HG03354 (cell line): ENCODE measurements at regions not wholly inside any gene's neighbourhood (a gene's known extent, or its start where the extent isn't known, plus 50 kb on each side); places are given as distances from the start of the nearest gene placed in this dataset.

ENCODE experiments used
- ATAC-seq: cut with Tn5 transposase; IDR thresholded peaks from one replicate; pipeline ENCODE4 v1.9.1; 2021; ENCODE audit warnings: mild to moderate bottlenecking; ENCODE audit not compliant: unreplicated experiment, poor library complexity, severe bottlenecking

DNA sequence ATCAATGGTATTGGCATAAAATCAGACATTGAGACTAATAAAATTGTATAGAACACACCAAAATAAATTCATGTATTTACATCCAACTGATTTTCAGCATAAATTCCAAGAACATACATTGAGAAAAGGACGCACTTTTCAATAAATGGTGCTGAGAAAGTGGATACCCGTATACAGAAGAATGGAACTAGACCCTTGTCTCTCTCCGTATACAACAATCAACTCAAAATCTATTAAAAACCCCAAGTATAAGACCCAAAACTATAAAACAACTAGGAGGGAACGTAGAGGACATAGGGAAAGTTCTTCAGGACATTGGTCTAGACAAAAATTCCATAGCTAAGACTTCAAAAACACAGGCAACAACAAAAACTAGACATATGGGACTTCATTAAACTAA lies 97.4 kb downstream of the GGTLC2 start:
- ATAC-seq = no peak

DNA sequence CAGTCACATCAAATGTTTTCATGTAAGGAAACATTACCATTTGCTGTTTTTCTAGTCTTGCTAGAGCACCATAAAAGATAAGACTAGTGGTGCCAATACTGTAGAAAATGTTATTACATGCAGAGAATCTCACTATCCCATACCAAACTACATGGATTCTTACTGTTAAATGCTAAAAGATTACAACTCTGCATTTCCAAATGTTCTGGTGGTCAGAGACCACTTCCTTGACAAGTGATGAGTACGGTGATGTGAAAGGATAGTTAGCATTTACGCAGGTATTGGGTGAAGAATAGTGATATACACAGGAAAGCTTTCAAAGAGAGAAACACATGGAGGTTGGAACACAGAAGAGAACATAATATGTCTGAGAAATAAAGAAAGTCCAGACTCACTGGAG lies 98.2 kb downstream of the GGTLC2 start:
- ATAC-seq = no peak

DNA sequence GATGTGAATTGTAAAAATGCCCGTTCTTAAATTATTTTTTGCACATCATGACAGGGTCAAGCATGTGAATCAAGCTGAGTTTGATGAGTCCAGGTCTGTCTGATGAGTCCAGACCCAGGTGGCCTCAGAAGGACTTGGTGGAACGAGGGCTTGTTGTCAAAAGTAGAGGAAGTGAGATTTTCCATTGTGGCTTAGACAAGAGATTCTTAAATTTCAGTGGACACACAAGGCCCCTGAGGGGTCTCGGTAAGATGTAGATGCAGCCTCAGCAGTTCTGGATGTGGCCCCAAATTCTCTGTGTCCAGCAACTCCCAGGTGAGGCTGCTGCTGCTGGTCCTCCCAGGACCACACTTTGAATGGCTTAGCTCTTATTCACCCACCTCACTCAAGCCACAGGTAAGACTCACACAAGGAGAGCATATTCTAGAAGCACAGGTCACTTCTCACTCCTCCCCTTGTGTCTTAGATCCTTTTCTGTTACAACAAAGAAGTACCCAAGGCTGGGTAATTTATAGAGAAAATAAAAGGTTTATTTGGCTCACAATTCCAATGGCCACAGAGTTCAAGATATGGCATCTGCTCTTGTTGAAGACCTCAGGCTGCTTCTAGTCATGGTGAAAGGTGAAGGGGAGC lies 98.8 kb downstream of the GGTLC2 start:
- ATAC-seq = no peak

DNA sequence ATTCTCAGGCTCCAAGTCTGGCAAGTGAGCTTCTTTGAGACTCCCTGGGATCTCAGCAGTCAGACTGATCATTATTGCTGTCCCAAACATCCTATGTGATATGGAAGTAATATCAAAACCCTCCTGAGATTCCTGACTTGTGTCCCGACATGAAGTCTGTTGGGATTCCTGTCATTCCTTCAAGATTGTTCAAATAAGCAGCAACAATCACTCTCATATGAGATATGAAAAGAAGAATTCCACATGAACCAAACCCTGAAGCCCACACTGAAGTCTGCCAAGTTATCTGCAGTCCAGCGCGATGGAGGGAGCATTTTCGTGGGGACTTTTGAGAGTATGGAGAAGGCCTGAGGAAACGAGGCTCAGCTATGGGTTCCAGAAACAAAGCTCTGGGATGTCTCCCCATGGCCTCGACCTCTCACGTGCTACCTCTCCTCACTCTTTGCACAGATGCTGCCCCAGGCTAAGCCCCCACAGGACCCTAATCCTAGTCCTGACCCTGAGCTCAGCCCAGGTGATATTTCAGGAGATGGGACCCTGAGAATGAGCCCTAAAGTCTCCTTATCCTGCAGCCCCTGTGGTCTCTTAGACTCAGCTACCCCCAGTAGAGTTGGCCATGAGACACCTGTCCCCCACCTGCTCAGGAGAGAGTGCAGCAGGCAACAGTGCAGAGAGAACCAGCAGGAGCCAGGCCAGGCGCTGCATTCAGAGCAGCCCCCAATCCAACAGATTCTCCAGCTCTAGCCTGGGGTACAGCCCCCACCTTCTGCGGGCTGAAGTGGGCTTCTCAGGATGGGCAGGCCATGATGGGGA lies 100.2 kb downstream of the GGTLC2 start:
- ATAC-seq = no peak

DNA sequence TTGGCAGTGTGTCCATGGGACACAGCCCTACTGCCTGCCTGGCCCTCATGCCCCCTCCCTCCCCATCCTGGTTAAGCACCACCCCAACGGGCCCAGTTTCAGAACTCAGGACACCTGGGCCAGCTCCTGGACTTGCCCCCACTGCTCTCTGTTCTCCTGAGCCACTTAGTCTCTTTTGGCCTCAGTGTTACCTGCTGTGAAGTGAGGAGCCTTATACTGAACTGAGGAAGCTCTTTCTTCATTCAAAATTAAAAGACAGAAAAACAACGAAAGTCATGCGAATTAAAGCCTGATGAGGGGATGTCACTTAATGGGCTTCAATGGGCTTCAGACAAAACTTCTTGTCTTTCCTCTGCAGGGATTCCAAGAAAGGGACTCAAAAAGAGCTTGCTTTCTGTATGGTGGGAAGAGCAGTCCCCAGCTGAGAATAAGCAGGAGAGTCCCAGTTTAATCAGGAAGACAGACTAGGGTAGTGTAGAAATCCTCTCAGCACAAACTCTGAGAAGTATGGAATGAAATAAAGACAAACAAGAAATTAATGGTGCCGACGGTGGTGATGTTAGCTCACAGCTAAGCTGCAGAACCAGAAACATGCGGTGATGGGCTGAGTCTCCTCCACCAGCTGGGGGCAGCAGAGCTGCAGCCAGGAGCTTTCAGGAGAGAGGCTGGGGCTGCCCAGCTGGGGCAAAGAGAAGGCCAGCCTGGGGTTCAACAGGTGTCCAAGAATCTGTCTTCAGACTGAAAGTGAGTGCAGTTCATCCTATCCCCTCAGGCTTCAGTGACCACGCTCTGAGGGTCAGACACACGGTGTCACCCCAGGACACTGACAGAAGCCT lies 101.0 kb downstream of the GGTLC2 start:
- no peak for ATAC-seq

DNA sequence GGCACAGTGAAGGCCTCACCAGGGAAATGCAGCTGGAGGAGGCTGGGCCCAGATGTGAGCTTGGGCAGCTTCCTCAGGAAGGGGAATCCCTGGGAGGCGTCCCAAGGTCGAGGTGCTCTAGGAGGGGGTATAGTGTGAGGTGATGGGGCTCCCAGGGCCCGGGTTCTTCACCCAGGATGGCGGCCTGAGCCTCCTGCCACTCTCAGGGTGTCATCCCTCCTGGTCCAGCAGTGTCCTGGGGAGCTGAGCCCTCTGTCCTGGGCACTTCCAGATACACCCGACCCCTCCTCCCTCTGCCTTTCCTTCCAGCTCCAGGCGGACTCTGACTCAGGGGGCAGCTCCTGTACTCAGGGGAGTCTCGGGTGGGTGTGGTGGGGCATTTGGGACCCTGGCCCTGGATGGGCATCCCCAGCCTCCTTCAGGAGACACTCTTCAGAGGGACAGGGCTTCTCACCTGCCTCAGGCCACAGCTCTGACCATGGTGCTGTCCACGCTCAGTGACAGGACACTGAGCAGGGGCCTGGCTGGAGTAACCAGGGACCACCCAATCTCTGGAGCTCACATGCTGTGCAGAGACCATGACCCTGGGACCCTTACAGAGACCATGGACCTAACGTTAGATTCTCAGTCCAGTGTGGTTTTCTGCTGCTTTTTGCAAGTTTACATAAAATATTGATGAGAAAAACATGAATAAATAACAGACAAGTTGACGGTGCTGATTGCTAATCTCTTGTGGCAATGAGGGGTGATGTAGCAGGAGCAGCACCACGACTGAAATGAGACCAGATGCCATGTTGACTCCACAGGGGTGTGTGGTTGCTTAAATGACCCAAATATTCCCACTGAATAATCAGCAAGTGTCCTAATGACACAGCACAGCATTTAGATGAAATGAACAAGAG lies 101.9 kb downstream of the GGTLC2 start:
- ATAC-seq = no peak

DNA sequence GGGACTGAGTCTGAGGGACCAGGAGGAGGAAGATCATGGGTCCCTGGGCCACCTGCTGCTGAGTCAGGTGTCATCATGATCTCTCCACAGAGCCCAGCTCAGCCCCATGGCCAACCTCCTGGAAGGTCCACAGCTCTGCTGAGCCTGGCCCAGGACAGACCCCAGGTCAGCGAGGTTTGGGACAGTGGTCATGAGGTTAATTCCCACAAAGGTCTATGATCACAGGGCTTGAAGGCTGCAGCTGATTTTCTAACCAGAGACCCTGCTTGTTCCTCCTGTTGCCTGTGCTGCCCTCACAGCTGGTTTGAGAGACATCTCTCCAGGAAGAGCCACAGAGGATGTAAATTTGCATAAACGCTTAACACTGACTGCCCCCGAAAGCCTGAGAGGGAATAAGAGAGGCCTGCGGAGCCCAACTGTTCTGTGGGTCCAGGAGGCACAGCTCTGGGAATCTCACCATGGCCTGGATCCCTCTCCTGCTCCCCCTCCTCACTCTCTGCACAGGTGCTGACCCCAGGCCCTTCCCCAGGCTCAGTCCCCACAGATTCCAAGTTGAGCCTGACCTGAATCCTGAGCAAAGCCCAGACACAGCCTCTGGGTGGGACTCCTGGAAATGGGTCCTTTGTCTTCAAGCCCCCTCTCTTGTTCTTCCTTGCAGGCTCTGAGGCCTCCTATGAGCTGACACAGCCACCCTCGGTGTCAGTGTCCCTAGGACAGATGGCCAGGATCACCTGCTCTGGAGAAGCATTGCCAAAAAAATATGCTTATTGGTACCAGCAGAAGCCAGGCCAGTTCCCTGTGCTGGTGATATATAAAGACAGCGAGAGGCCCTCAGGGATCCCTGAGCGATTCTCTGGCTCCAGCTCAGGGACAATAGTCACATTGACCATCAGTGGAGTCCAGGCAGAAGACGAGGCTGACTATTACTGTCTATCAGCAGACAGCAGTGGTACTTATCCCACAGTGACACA lies 102.8 kb downstream of the GGTLC2 start:
- no peak for ATAC-seq

DNA sequence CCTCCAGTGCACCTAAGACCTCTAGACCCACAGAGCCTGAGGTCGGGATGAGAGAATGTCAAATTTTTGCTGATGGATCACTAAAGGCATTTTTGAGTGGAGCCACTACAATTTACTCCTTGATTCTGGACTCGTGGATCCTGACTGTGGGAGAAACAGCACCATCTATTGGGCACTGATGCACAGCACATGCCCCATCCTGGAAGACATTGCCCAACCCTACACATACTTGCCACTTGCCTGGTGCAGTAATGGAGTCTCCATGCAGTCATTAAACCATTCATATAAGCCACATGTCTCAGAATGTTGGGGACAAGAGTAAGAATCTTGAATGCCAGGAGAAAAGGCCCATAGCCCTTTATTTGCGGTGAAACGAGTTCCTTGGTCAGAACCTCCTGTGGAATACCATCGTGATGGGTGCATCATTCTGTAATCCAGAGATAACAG lies 103.9 kb downstream of the GGTLC2 start:
- ATAC-seq = peak; percentile 42

DNA sequence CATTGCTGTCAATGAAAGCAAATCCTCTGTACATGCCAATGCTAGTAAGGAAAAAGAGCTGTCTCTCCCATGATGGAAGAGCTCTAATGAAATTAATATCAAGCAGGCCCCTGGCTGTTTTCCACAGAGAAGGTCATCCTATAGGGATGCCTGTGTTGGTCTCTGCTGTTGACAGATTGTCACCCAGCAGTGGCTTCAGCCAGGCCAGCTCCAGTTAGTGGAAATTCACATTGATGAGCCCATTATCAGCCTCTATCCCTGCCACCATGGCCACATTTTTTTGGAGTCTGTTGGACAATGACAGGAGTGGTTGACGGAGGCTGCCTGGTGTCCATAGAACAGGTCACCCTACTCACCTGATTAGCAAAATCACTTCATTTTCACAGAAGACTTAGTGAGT lies 104.3 kb downstream of the GGTLC2 start:
- ATAC-seq = no peak

DNA sequence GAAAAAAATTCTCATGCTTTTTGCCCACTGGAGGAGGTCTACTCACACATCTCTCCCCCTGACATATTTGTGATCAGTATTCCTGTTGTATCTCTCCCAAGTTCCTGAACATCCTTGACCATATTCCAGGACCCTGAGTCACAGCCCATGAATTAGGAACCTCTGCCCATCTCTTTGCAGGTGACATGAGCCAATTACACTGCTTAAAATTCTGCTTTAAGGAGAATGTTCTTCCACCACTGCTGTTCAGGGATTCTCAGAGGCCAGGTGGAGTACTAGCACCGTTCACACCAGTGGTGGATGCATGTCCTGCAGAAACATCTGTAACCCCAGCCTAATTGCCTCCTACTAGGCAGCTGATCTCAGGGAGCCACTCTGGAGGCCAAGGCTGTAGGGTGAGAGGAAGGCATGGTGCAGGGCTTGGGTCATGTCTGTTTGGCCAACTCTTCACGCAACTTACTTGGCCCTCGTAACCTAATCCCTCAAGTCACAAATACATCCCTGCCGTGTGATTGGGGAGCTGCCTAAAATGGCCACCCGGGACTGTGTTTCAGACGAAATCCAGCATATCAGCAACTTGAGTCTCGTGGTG lies 104.8 kb downstream of the GGTLC2 start:
- no peak for ATAC-seq

DNA sequence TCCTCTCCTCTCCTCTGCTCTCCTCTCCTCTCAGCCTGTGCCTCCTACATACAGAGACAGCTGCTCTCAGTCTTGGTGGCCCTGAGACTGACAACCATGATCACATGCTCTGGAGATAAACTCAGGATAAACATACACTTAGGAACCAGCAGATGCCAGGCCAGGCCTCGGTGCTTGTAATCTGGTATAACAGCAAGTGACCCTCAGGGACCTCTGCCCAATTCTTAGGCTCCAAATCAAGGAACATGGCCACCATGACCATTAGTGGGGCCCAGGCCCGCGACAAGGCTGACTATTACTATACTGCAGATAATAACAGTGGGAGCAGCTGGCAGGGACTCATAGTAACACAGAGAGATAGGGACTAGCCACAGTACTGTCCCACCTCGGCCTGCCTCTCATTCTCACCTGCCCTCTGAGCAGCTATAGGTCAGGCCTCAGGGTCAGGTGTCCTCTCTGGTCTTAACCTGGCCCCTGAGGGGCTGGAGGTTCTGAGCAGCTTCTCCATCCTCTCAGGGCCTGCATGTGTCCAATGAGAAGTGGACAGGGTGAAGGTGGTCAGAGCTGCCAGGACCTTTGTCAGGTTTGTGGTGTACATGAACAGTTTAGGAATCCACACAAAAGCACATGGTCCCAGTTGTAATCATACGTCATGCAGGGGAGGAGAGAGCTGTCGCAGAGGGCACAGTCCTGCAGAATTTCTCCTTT lies 106.1 kb downstream of the GGTLC2 start:
- no peak for ATAC-seq

DNA sequence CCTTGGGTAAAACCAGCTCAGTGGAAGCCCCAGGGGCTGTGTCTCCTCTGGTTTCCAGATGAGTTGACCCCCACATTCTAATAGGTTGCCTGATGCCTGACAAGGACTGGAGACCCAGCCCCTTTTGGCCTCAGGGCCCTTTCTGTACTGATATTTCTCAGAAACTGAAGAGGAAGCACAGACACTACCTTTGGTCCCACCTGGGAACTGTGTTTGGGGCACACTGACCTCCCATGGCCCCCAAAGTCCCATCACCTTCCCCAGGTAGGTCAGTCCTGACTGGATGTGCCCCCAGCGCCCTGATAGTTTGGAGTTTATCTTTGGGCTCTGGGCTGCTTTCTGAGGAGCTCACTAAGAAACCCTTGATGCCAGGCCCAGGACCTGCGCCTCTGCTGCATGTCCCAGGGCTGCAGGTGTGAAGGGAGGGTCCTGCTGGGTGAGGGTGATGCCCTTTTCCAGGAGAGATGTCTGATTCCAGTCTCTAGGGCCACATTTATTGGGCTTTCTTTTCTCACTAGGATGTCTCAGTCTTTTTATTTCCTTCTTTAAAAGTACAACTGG lies 106.7 kb downstream of the GGTLC2 start:
- ATAC-seq = no peak

DNA sequence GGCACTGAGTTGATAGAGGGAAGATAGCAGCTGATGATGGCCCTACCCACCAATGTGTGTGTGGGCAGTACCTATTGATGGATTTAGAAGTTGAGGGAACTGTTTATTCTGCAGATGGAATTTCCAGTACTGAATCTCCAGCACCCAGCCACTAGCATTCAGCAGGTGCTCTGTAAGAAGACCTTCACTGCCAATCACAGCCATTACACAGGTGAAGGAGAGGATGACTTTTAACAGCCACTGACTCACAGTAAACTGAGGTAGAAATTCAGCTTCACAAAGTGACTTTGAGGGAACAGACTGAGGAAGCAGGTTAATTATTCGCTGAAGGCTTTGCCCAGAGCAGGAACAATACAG lies 107.8 kb downstream of the GGTLC2 start:
- ATAC-seq = no peak

DNA sequence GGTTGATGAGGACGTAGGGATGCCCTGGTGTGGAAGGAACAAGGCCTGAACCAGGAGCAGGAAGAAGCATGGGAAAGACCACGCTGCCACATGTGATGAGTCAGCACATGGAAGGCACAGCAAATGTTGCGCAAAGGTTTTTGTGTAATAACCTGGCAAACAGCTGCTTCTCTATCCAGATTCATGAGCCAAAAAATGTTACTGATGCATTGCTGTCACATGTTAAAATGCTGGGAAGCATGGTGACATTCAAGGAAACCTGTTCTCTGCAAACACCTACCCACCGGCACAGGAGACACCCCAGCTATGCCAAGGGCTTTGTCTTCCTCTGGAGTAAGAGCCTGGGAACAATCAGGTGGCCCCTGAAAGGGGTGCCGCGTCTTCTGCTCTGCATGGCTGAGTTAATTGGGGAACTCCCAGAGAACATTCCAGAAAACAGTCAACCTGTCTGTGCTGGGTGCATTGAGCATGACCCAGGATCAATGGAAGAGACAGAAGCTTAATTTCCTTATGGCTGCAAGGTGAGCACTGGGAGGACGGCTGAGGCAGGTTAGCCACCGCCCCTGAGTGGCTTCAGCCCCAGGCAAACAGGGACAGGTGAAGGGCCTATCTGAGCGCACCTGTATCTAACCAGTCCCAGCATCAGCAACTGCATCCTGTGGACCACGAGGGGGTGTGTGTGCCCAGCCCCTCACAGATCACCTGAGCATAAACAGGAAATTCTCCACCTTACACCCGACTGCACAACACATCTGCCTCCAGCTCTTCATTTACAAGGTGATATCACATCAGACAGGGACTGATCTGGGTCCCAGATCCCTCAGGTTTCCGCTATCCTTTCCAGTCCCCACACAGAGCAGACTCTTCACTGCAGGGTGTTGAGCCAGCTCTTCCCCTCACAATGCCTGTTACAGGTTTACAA lies 108.4 kb downstream of the GGTLC2 start:
- ATAC-seq = no peak

DNA sequence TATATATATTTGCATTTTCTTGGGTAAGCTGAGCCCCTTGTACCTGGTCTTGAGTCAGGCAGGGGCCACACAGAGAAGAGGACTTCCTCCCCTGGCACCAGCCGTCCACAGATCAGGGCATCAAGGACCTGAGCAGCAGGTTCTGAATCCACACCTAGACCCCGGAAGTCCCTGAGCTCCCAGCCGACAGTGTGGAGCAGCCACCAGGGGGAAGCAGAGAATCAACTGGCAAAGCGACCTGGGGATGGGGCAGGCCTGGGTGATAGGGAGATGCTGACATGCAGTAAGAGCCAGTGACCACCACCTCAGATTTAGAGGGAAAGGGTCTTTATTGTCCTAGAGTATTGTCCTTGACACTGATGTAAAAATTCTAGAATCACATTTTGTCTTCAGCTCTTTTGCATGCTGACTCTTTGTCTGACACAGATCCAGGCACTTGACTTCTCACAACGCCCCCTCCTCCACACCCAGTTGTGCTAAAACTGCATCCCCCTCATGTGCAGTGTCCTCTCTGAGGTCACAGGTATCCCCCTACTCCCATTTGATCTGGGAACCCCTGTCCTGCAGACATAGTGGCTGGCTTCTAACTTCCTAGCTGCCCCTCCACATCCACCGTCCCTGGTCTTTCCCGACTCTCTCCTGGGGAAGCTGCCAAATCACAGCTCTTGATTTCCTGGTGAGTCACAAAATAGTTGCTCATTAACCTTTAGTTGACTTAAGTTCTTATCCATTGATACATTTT lies 109.3 kb downstream of the GGTLC2 start:
- ATAC-seq = no peak

DNA sequence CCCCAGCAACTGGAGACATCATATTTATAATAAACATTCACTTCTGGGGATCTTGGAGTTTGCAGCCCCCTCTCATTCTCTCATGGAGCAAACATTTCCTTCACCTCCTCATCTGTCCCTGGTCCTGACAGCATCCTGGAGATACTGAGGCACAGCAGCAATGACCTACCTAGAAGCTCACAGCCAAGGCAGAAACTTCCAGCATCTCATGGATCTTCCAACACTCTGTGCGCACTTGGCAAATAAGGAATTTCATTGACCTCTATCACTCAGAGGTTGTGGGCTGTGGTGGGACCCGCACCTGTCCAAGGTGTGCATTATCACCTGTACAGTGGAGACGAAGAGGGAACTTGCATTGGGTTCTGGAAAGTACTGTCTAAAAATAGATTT lies 109.8 kb downstream of the GGTLC2 start:
- no peak for ATAC-seq
